Panc1 (cell line): ENCODE measurements at regions not wholly inside any gene's neighbourhood (a gene's known extent, or its start where the extent isn't known, plus 50 kb on each side); places are given as distances from the start of the nearest gene placed in this dataset.
"Not testable (repeated sequence)": the region's sequence is repeated elsewhere in the genome, so short reads cannot be mapped to it uniquely, and the experiment has no call there.

Source experiments
- ATAC-seq: fragments of 200-7000 bp; cut with Tn5 transposase; 2 replicates; pipeline ENCODE4 v1.9.1; 2020; ENCODE audit warnings: mild to moderate bottlenecking, moderate library complexity
- BruUV-seq: library from RNA; stranded (reverse); fragments of 400-500 nt; replicated peaks from 2 replicates; lab custom pipeline; 2021; lab: Mats Ljungman, UMichigan
- CTCF ChIA-PET: fragments of 300-600 bp; sonication (Branson Sonifier 250); formaldehyde crosslinking; loops from one replicate; lab custom pipeline; 2022; ENCODE audit warnings: antibody characterized with exemption; lab: Charles Lee
- POLR2A ChIA-PET: fragments of 300-600 bp; sonication (Branson Sonifier 250); formaldehyde crosslinking; loops from one replicate; lab custom pipeline; 2022; ENCODE audit warnings: antibody characterized with exemption; lab: Charles Lee
- DNase-seq: peaks from one replicate; pipeline ENCODE4 v3.0.0-alpha.2; 2010; ENCODE audit warnings: low read depth, low spot score
- H3K27ac ChIP-seq: 2 replicates; pipeline ENCODE4 v1.5.1; 2011; ENCODE audit warnings: mild to moderate bottlenecking, low read length, inconsistent platforms
- H3K27me3 ChIP-seq: fragments of 200-500 bp; sonication (Bioruptor generic); 2 replicates; pipeline ENCODE4 v1.6.0; 2014; ENCODE audit warnings: low read length, inconsistent platforms; ENCODE audit not compliant: control insufficient read depth, insufficient read depth
- H3K36me3 ChIP-seq: fragments of 200-500 bp; sonication (Bioruptor generic); 2 replicates; pipeline ENCODE4 v1.5.1; 2014; ENCODE audit warnings: inconsistent platforms, mild to moderate bottlenecking, low read length, moderate library complexity; ENCODE audit not compliant: control insufficient read depth, insufficient read depth
- H3K4me1 ChIP-seq: 2 replicates; pipeline ENCODE4 v1.5.1; 2011; ENCODE audit warnings: inconsistent platforms, mild to moderate bottlenecking, low read length, moderate library complexity; ENCODE audit not compliant: control insufficient read depth, insufficient read depth
- H3K4me3 ChIP-seq, 2 experiments: 2 replicates each; pipeline ENCODE4 v1.5.1; 2011 to 2012; ENCODE audit warnings: low read depth in 2 of 2, low read length in 2 of 2, mild to moderate bottlenecking in 2 of 2, inconsistent platforms in 1 of 2, moderate library complexity in 1 of 2
- H3K9me3 ChIP-seq: fragments of 200-500 bp; sonication (Bioruptor generic); 2 replicates; pipeline ENCODE4 v1.5.1; 2014; ENCODE audit warnings: low read depth, mild to moderate bottlenecking, inconsistent platforms, low read length, moderate library complexity; ENCODE audit not compliant: control insufficient read depth, insufficient read depth
- CTCF ChIP-seq: fragments of 450-650 bp; IDR thresholded peaks from 2 replicates; pipeline ENCODE4 v1.5.1; 2017; ENCODE audit warnings: mild to moderate bottlenecking
- POLR2AphosphoS5 ChIP-seq: IDR thresholded peaks from 2 replicates; pipeline ENCODE4 v1.6.1; 2012; ENCODE audit warnings: mild to moderate bottlenecking, low read depth, low read length, moderate library complexity
- REST ChIP-seq, 2 experiments: IDR thresholded peaks; 2 replicates each; pipeline ENCODE4 v1.6.1; 2011 to 2012; ENCODE audit warnings: low read depth in 2 of 2, control low read depth in 1 of 2, low read length in 1 of 2, mild to moderate bottlenecking in 1 of 2, moderate library complexity in 1 of 2; ENCODE audit not compliant: insufficient read depth in 1 of 2
- SIN3A ChIP-seq: IDR thresholded peaks from 2 replicates; pipeline ENCODE4 v1.6.1; 2012; ENCODE audit warnings: low read depth, mild to moderate bottlenecking, low read length, moderate library complexity, borderline replicate concordance; ENCODE audit not compliant: insufficient read depth
- TCF7L2 ChIP-seq: IDR thresholded peaks from 2 replicates; pipeline ENCODE4 v1.6.1; 2011; ENCODE audit warnings: mild to moderate bottlenecking, low read depth, low read length, inconsistent platforms
- in situ Hi-C: cut with HindIII; loops from 2 replicates; pipeline ENCODE4 v1.10.0; 2016; ENCODE audit warnings: low sequenced_read_pairs, low pct_unique_long_range_greater_than_20kb
- intact Hi-C: fragments of 100-400 bp; cut with micrococcal nuclease; formaldehyde crosslinking; loops from one replicate; pipeline ENCODE4 v1.10.0; 2022; ENCODE audit not compliant: unreplicated experiment

- H3K27me3 ChIP-seq = no peaks in the 10 kb centered on the region
- H3K9me3 ChIP-seq = no peaks in the 10 kb centered on the region
- H3K27ac ChIP-seq = no peak overlapping the region
- DNase-seq = no peak
- no peak for TF ChIP-seq SIN3A
- no peak for TF ChIP-seq TCF7L2
- TF ChIP-seq POLR2AphosphoS5 = no peak
- no peak for TF ChIP-seq CTCF
- no peak for TF ChIP-seq REST (IDR thresholded peaks at IDR 0.05; ENCODE audit: insufficient read depth in 1 of 2, low read depth in 2 of 2, low read length in 1 of 2)
- in situ Hi-C loops (no loop called here), intact Hi-C loops (no loop called here)
- H3K36me3 ChIP-seq = no peaks in the 10 kb centered on the region
- H3K4me3 ChIP-seq = no peak overlapping the region
- no TSS peak for BruUV-seq
- POLR2A ChIA-PET = no interaction called here
- no peak for ATAC-seq
- no peaks in the 10 kb centered on the region for H3K4me1 ChIP-seq
- CTCF ChIA-PET = no interaction called here
Measured at GRCh38 chr3:156052115-156052514, 68.3 kb upstream of the KCNAB1 start.

- ChIA-PET POLR2A (no interaction called here), CTCF (interaction anchor here (0.6 kb wide), 1 partner anchor 145 kb away, joined by 3 read pairs; no protein-coding TSS in a partner anchor)
- DNase-seq (no peak), ATAC-seq (no peak)
- no peak overlapping the region for H3K4me3 ChIP-seq
- H3K27ac ChIP-seq = no peak overlapping the region
- BruUV-seq = no TSS peak
- H3K36me3 ChIP-seq = no peaks in the 10 kb centered on the region
- H3K27me3 ChIP-seq = peaks cover 7% of the 10 kb centered on the region
- H3K4me1 ChIP-seq = no peaks in the 10 kb centered on the region
- TF ChIP-seq POLR2AphosphoS5 (no peak), TCF7L2 (no peak), SIN3A (no peak), CTCF (no peak), REST (IDR thresholded peaks at IDR 0.05; ENCODE audit: insufficient read depth in 1 of 2, low read depth in 2 of 2, low read length in 1 of 2) (no peak)
- H3K9me3 ChIP-seq = no peaks in the 10 kb centered on the region
- in situ Hi-C loops (no loop called here), intact Hi-C loops (no loop called here)
Measured at GRCh38 chr3:156059950-156060501, 60.4 kb upstream of the KCNAB1 start.

- DNase-seq, POLR2A ChIA-PET, BruUV-seq, H3K4me3 ChIP-seq, in situ Hi-C loops, ATAC-seq, H3K9me3 ChIP-seq, H3K27me3 ChIP-seq, intact Hi-C loops, H3K36me3 ChIP-seq, CTCF ChIA-PET, H3K27ac ChIP-seq, H3K4me1 ChIP-seq: not testable (repeated sequence)
Measured at GRCh38 chr3:156068151-156068550, 52.2 kb upstream of the KCNAB1 start.
